ENCODE measurements at regions not wholly inside any gene's neighbourhood (a gene's known extent, or its start where the extent isn't known, plus 50 kb on each side); places are given as distances from the start of the nearest gene placed in this dataset.

DNA sequence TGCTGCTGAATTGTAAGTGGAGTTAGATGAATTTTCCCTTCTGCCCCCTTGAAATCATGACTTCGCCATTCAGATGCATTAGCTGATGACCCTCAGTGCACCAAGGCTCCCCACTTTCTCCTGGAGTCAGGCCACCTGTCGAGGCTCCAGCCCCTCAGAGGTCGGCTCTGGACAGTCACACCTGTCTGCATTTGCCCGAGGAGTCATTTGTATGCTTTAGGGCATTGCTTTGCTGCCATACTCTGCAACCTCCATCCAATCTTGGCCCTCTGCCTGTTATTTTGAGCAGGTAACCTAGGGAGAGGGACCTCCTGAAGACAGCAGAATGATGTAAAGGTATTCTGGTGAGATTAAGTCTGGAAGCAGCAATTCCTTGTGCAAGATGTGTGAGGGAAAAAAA is 144.8 kb downstream of the MACROH2A1 start:
- no peak for TF ChIP-seq EP300 (IDR thresholded peaks at IDR 0.05)
- no peak for TF ChIP-seq CTCF (IDR thresholded peaks at IDR 0.05)
- no peak for TF ChIP-seq POLR2A (IDR thresholded peaks at IDR 0.05)
- Histone ChIP-seq H3K36me3 (no peaks in the 10 kb centered on the region), H3K27me3 (no peaks in the 10 kb centered on the region), H3K9me3 (no peaks in the 10 kb centered on the region), H3K4me1 (no peaks in the 10 kb centered on the region), H3K27ac (no peak overlapping the region), H3K4me3 (no peak overlapping the region)
- no peak for DNase-seq (ENCODE audit: low spot score in 2 of 2)
- WGBS, 2 donors, result 67 to 72% methylated on average over 4 of the region's 4 CpGs

GRCh38 chr5:135253601-135254178 is 145.3 kb downstream of the MACROH2A1 start:
- no peaks in the 10 kb centered on the region for H3K9me3 ChIP-seq
- H3K4me1 ChIP-seq, result no peaks in the 10 kb centered on the region
- DNase-seq (ENCODE audit: low spot score in 2 of 2), result no peak
- H3K27ac ChIP-seq, result no peak overlapping the region
- WGBS, 2 donors, result 86 to 88% methylated on average over 8 of the region's 8 CpGs
- no peak for TF ChIP-seq CTCF (IDR thresholded peaks at IDR 0.05)
- no peak for TF ChIP-seq EP300 (IDR thresholded peaks at IDR 0.05)
- TF ChIP-seq POLR2A (IDR thresholded peaks at IDR 0.05), result no peak
- no peaks in the 10 kb centered on the region for H3K36me3 ChIP-seq
- H3K27me3 ChIP-seq, result no peaks in the 10 kb centered on the region
- H3K4me3 ChIP-seq, result no peak overlapping the region

- no peak for DNase-seq (ENCODE audit: low spot score in 2 of 2)
- Histone ChIP-seq H3K4me3 (no peak overlapping the region), H3K36me3 (no peaks in the 10 kb centered on the region), H3K9me3 (no peaks in the 10 kb centered on the region), H3K27me3 (no peaks in the 10 kb centered on the region), H3K27ac (no peak overlapping the region), H3K4me1 (peaks cover 0 to 3% (median 0%) of the 10 kb centered on the region in 4 donors)
- 79 to 84% methylated on average over 8 of the region's 8 CpGs for WGBS, 2 donors
- no peak for TF ChIP-seq POLR2A (IDR thresholded peaks at IDR 0.05)
- no peak for TF ChIP-seq CTCF (IDR thresholded peaks at IDR 0.05)
- TF ChIP-seq EP300 (IDR thresholded peaks at IDR 0.05), result no peak
Measured at GRCh38 chr5:135251093-135251492, 147.9 kb downstream of the MACROH2A1 start.

DNA sequence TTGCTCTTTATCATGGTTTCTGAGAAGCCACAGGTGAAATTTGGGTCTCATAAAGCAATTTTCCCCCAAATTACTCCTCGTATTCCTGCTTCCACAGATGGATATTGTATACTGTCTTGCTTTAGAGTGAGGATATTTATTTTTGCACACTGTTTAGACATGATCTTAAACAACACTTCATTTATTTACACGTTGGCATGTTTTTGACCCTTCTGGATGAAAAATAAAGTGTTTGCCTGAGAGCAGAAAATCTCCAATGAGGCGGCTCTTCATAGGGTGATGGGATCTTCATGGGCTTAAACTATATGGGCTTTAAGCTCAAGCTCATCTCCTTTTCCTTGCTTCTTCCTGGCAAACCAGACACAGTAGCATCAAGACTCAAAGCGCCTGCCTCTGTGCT is 148.4 kb downstream of the MACROH2A1 start:
- Histone ChIP-seq H3K4me1 (peaks cover 0 to 3% (median 0%) of the 10 kb centered on the region in 4 donors), H3K9me3 (no peaks in the 10 kb centered on the region), H3K4me3 (no peak overlapping the region), H3K27me3 (no peaks in the 10 kb centered on the region), H3K27ac (no peak overlapping the region), H3K36me3 (no peaks in the 10 kb centered on the region)
- DNase-seq (ENCODE audit: low spot score in 2 of 2), result no peak
- 86 to 88% methylated on average over 4 of the region's 4 CpGs for WGBS, 2 donors
- TF ChIP-seq POLR2A (IDR thresholded peaks at IDR 0.05) (no peak), CTCF (IDR thresholded peaks at IDR 0.05) (no peak), EP300 (IDR thresholded peaks at IDR 0.05) (no peak)

DNA sequence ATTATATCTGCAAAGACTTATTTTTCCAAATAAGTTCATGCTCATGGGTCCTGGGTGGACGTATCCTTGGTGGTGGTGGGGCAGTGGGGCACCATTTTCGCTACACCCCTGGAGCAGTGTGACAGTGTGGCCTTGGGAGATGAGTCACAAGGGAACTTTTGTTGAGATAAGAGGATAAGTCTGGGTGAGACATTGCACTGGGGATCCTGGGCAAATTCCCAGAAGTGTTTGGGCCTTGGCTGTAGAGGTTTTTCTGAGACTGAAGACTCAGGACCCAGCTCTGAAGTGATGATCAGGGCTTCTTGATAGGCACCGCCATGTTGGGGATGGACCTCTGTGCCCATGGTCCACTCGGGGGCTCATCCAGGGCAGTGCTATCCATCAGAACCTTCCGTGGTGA is 149.4 kb downstream of the MACROH2A1 start:
- Histone ChIP-seq H3K36me3 (no peaks in the 10 kb centered on the region), H3K27me3 (no peaks in the 10 kb centered on the region), H3K4me1 (peaks cover 0 to 3% (median 0%) of the 10 kb centered on the region in 4 donors), H3K27ac (no peak overlapping the region), H3K9me3 (no peaks in the 10 kb centered on the region), H3K4me3 (no peak overlapping the region)
- 95 to 96% methylated on average over 5 of the region's 5 CpGs for WGBS, 2 donors
- DNase-seq (ENCODE audit: low spot score in 2 of 2), result no peak
- TF ChIP-seq POLR2A (IDR thresholded peaks at IDR 0.05) (no peak), CTCF (IDR thresholded peaks at IDR 0.05) (no peak), EP300 (IDR thresholded peaks at IDR 0.05) (no peak)
